ENCODE measurements at regions not wholly inside any gene's neighbourhood (a gene's known extent, or its start where the extent isn't known, plus 50 kb on each side); places are given as distances from the start of the nearest gene placed in this dataset.

DNA sequence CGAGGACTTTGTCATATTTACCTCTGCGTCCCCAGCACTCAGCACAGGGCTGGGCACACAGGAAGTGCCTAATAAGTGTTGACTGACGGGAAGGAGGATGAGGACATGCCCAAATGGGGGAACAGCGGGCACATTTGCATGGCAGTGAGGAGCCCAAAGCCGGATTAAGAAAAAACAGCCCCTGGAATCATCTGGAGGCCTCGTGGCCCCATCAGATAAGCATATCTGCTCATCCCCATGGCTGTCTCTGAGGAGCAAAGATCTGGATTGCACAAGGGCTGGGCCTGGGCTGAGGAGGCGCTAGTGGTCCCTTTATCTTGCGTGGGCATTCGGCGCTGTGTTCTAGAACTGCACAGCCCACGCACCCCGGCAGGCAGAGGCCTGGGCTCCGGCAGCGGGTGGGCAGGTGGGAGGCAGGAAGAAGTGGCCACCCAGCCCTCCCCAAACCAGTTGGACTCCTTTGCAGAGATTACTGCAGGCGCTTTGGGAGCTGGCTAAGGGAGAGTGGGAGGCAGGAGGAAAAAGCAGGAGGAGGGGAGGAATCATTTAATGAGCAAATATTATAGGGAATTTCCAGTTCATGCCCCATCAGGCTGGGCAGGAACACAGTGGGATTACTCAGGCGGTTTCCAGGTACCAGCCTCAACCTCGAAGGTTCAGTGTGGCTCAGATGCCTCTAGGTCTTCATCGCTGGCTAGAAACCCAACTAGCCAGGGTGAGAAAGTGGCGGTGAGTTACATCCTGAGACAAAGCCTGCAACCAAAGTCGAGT lies 108.1 kb downstream of the CEBPB start:
- DNase-seq (ENCODE audit: low spot score) (no peak), FAIRE-seq (no peak)

DNA sequence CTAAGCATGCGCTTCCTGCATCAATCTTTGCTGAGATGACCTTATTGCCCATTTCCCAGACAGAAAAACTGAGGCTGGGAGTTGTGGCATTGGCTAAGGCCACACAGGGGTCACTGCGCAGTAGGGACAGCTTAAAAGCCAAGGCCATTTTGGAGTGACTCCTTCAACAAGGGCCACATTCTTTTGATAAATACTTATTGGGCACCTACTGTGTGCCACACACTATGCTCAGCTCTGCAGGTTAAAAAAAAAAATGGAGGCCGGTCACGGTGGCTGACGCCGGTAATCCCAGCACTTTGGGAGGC lies 108.6 kb downstream of the CEBPB start:
- DNase-seq (ENCODE audit: low spot score) (no peak), FAIRE-seq (no peak)

DNA sequence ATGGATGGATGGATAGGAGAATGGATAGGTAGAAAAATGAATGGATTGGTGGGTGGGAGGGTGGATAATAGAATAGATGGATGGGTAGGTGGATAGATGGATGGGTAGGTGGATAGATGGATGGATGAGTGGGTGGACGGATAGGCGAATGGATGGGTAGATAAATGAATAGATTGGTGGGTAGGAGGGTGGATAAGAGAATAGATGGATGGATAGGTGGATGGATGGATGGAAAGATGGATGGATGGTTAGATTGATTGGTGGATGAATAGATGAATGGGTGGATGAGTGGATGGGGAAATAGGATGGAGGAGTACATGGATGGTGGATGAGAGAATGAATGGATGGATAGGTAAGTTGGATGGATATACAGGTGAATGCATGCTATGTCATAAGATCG lies 110.5 kb downstream of the CEBPB start:
- DNase-seq (ENCODE audit: low spot score): no peak
- FAIRE-seq: peak; percentile 48

DNA sequence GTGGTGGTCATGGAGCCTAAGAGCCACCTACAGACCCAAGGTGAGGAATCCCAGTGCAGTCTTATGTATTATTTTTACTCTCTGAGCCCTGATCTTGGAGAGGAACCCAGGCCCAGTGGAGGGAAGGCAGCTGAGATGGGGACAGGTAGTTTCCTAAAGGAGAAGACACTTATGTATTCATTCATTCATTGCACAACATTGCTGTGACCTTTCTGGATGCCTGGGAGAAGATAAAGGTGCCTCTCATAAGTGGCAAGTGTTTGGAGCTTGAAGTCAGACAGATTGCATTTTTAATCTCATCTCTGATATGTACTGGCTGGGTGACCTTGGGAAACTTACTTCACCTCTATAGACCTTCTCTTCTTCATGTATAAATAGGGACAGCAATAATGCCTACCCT lies 111.1 kb downstream of the CEBPB start:
- no peak for FAIRE-seq

DNA sequence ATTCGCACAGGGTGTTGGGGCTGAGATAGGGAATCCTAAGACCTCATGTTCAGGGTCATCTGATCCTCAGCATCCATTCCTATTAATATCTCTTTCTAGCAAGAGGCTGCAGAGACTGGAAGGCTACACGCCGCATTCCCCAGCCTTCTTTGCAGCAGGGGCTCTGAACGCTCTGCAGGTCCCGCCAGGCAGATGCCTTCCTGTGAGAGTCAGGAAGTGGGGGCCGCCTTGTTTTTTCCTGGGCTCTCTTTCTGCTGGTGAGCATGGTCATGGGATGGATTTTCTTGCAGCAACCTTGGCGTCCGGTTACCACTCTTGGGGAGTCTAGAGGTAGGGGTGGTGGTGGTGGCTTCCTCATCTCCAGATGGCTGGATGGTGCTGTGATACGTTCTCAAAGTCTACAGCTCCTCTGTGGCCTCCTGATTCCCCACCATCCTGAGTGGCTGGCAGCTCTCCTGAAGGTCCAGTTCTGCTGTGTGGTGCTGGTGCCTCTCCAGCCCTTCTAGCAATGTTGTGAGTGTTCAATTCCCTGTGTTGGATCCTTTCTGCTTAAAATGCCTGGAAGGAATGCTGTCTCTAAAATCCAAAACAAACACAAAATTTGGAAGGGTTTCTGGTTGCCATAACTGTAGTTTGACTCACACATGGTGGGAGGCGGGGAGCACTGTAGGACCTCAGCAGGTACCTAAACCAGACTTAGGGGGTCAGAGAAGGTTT lies 111.9 kb downstream of the CEBPB start:
- FAIRE-seq (no peak), DNase-seq (ENCODE audit: low spot score) (no peak)

More for the DNA sequence above, 111.1 kb downstream of the CEBPB start:
- DNase-seq (ENCODE audit: low spot score): no peak

DNA sequence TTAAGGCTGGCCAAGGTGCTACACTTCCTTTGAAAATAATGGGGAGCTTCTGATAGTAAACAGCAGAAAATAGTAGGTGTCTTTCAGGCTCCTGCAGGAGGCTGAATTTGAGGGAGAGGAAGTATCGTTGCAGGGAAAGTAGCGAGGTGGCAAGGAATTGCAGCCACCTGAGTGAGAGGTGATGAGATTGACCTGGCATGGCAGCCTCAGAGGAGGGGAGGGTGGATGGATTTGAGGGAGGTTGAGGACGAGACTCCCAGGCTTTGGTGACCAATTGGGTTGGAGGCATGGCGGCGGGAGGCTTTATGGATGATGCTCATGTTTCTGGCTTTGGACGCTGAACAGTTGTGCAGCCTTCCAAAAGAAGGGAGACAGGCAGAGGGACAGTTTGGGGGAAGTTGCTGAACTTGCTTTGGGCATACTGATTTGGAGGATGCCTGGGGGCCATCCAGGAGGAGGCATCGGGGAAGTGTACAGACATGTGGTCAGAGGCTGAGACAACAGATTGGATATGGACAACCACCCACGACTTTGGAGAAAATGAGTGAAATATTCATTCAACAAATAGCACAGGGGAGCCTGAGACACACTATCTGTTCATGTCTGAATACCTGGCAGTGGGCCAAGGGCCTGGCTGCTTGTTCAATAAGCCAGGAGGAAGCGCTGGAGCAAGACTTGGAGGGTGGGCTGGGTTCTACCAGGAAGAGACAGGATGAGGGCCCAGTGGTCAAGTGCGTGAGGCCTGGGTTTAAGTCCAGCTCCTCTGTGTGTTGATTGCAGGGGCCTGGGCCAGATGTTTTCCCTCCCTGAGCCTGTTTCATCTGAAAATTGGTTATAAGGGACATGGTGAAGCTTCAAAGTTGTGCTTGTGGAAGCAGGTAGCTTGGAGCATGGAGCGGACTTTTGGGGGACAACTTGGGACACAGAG lies 113.2 kb downstream of the CEBPB start:
- DNase-seq (ENCODE audit: low spot score) (peak; percentile 57), FAIRE-seq (no peak)

DNA sequence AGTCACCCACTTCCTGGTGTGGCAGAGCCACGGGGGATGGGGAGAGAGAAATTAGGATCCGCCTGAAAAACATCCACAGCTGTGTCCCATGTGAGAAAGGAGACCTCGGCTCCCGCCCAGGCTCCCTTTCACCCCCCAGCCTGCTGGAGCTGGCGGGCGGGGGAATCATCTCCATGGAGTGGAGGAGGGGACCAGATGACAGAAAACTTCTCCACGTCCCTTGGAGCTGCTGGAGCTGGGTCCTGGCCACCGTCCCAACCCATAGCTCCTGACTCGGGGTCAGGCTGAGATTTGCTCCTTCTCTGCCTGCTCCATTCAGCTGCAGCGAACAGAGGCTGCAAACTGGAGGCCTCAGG lies 113.8 kb downstream of the CEBPB start:
- DNase-seq (ENCODE audit: low spot score): no peak
- FAIRE-seq: no peak

DNA sequence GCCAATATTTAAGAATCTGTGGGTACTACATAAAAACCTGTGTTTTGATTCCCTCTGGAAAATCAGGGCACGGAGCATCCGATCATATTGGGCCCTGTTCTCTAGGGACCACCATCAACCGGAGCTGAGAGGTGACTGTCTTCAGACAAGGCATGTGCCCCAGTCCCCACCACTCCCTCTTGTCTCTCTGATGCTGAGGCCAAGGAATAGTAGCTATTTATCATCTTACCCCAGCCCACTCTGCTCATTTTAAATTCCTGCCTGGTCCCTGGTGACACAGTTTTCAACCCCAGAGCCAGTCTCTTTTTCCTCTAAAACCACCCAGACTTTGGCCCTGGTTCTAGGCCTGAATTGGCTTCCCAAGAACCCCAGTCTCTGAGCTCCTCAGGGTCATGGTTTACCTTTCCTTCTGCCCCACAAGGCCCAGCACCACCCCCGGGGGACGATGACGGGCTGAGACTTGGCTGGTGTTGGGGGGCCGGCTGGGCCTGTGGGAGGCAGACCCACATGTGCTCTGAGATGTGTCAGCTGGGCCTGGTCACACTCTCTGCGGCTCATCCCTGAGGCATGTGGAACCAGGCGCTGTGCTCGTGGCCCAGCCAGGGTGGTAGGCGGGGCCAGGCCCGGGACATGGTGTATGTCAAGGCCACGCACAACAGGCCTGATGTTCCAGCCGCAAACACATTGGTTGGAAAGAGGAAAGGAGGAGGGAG lies 114.4 kb downstream of the CEBPB start:
- FAIRE-seq: no peak
- DNase-seq (ENCODE audit: low spot score): no peak

DNA sequence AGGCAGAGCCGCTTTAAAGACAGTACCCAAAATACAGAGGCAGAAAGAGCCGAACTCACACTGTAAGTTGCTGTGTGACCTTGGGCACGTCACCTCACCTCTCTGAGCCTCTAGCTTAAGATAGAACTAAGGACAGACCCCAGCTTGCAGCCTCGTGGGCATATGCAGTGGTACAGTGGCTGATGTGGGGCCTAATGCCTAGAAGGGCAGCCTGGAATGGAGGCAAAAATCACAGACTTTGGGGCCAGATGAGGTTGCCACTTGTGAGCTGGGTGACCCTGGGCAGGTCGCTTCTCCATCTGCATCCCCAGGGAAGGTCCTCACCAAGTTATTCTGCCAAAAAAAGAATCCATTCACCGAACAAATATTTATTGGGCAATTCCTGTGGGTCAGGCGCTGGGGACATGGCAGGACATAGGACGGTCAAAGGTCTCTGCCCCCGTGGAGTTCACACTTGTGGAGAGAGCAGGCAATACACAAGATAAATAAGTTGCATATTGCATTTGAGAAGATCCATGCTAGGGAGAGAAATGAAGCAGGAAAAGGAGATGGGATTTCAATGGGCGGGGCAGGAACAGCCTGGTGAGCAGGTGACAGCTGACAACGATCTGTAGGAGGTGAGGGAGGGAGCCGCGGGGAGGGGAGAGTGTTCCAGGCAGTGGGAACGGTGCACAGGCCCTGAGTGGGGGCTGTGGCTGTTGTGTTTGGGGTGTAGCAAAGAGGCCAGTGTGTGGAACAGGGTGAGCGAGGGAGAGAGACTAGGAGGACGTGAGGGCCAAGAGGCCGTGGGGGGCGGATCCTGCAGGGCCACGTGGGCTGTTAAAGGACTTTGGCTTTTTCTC lies 115.2 kb downstream of the CEBPB start:
- FAIRE-seq (no peak), DNase-seq (ENCODE audit: low spot score) (no peak)

DNA sequence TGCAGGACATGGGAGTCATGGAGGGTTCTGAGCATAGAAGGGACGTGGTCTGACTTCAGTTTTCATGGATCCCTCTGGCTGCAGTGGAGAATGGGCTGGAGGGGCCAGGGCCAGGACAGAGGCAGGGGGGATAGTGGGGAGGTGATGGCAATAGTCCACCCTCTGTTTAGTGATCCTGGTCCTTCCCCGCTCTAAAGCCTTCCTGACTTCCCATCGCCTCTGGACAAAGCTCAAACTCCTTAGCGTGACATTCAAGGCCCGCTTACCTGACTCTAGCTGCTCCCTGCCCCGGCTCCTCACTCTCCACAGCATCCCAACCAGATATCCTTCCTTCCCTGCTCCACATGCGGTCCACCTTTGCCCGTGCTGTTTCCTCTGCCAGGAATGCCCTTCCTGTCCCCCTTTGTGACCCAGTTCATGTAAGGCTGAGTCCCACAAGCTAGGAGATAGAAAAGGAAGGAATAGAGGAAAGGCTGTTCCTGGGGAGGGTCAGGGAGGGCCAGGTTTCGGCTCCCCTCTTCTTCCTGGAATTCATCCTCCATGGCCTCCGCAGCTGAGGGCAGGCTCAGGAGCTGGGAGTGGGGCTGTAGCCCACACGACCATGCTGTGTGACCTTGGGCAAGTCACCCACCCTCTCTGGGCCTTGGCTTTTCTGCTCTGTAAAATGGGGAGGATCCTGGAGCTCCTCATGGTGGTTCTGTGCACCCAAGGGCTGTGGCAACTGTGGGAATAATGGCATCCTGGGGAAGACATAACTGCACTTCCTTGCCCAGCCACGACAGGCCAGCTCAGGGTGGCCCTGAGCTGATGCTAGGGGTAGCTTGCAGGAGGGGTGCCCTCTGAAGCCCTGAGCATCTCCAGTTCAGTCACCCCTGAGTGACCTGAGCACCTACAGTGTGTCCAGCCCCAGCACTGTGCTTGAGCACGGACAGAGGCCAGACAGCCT lies 116.1 kb downstream of the CEBPB start:
- FAIRE-seq (no peak), DNase-seq (ENCODE audit: low spot score) (no peak)

DNA sequence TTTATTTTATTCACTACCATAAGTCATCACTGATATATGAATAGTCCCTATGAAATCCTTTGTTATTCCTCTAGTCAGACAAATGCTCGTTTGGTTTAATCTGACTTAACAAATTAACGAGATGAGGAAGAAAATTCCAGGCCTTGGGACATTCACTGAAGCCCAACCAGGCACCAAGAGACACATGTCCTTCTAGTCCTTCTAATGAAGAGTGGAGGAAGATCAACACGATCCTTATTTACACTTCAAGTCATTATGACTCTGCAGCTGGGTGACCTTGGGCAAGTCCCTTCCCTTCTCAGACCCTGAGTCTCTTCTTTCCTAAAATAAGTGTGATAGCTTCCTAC lies 117.5 kb downstream of the CEBPB start:
- DNase-seq (ENCODE audit: low spot score) (no peak), FAIRE-seq (no peak)

DNA sequence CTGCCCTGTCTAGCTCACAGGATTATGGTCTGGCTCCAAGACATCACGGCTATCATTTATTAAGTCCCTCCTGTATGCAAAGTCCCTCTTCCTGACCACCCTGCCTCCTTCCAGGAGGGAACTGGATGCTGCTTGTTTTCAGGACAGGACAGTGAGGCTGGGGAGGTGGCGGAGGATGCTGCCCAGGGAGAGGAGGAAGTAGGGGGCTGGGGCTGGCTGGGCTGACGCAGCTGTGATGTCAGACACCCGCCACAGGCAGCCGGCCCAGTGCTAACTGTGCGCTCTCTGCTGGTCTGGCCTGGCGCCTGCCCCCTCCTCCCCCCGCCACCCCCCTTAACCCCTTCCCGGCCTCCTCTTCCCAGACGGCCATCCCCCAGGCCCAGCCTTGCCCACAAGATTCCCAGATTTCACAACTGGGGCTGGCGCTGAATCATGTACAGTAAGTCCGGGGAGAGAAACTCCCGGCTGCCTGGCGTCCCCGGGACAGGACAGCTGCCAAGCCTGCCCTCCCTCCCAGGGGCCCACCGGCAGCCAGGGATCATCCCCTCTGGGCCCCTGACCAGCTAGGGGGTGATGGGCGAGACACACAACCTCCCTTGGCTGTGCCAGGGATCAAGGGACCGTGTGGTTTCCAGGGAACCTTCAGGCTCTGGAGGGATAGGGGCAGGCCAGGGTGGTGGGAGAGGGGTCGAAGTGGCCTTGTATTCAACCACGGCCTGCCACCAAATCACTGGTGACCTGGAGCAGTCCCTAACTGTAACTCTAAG lies 118.1 kb downstream of the CEBPB start:
- peak; percentile 97 for DNase-seq (ENCODE audit: low spot score)
- FAIRE-seq: peak; percentile 30

DNA sequence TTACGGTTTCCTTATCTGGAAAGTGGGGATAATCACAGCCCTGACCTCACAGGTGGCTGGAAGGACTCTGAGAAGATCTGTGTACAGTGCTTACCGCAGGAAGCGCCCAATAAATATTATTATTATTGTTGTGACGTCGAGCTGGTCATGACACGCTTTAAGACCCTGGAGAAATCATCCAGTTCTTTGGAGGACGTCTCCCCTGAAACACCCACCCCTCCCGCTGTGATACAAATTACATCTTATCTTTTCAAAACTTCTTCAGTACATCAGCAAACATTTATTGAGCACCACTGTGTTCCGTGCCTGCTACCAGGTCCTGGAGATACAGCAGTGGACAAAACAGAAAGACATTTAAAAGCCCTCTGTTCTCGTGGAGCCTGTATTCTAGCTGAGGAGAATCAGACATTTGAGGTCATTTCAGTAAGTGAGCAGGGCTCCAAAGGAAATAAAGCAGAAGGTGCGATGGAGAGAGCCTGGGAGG lies 118.7 kb downstream of the CEBPB start:
- no peak for DNase-seq (ENCODE audit: low spot score)
- FAIRE-seq: no peak

DNA sequence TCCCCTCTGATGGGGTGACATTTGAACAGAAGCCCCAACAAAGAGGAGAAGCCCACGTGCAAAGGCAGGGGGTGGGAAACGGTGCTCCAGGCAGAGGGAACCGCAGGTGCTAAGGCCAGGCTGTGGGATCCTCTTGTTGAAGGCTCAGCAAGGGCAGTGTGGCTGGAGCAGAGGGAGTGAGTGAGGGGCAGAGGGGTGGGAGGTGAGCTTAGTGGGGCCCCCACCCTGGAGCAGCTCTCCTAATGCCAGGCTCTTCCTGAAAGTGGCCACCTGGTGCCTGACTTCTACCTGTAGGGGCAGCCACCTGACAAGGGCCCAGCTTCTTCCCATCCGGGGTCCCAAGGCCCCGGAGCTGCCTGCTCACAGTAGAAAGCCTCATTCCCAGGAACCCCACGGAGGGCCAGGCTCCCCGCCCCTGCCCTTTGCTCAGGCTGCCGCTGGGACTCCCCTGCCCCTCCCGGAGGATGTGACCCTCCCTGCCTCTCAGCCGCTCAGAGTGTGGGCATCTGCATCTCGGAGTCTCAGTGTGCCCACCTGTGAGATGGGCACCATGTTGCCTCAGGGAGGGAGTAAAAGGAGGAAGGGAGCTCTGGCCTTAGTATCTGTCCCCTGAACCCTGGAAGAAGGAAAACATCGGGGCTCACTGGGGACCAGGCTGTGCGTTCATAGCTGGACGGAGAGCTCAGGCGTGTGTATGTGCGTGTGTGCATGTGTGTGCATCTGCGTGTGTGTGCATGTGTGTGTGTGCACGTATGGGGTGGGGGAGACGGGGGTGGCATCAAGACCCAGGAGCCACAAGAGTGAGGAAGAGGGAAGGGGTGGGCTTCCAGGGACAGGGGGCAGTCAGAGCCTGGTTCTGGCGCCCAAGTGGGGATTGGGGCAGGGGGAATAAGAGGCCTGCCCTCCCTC lies 119.4 kb downstream of the CEBPB start:
- FAIRE-seq (no peak), DNase-seq (ENCODE audit: low spot score) (no peak)

DNA sequence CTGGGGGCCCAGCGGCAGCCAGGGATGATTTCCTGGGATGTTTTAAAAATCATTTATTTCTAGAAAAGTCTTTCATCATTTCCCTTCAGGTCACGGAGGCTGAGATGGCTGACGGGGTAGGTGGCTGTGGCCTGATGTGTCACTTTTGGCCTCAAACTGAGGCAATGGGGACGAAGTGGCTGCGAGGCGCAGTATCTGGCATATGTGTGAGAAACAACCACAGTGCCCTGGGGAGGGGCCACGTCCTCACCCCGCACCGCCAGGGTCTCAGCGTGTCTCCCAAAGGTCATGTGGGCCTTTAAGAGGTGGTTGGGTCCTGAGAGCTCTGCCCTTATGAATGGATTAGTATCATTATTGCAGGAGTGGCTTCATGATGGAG lies 120.0 kb downstream of the CEBPB start:
- DNase-seq (ENCODE audit: low spot score) (no peak), FAIRE-seq (no peak)

DNA sequence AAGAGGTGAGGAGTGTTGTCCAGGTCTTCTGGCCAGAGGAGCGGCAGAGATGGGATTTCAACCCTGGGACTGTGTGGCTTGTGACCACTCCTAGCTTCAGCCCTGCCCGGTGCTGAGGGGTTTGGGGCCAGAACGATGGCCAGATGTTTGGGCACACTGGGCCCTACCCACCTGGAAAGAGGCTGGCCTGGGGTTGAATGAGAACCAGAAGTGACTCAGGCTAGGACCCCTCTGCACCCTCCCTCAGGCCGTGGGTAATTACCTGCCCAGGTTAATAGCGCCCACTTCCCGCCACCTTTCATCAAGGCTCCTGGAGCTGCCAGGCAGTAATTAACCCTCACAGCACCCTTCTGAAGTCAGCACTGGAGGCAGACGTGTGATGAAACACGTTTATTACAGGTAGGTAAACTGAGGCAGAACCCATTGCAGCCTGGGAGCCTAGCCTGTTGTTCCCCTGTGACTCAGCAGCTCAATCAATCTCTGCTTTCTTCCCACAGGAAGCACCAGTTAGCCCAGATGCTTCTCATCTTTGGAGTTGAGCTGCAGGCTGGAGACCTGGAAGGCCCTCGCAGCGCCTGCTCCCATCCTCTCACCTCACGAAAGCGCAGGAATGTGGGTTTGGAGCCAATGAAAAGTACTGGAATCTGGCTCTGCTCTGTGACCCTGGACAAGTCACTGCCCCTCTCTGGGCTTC lies 120.8 kb downstream of the CEBPB start:
- DNase-seq (ENCODE audit: low spot score) (no peak), FAIRE-seq (no peak)

Measured in urothelium cell line (cell line).